H1 (cell line): ENCODE measurements at regions not wholly inside any gene's neighbourhood (a gene's known extent, or its start where the extent isn't known, plus 50 kb on each side); places are given as distances from the start of the nearest gene placed in this dataset.

ENCODE experiments used
- TBP ChIP-seq: IDR thresholded peaks from 2 replicates; pipeline ENCODE4 v1.6.1; 2011; ENCODE audit warnings: low read depth, low read length, improper control_type of control experiment
- TF ChIP-seq, protein P1 (sequence below), 3 experiments: IDR thresholded peaks; 1 replicate in 2 of 3; 2 replicates in 1 of 3; pipeline versions ENCODE4 v1.5.1 to v1.6.1; 2011; ENCODE audit warnings: low read length in 3 of 3, mild to moderate bottlenecking in 3 of 3, inconsistent platforms in 2 of 3, low read depth in 1 of 3, moderate library complexity in 1 of 3; ENCODE audit not compliant: insufficient read depth in 1 of 3; ENCODE audit errors: control extremely low read depth in 1 of 3

DNA sequence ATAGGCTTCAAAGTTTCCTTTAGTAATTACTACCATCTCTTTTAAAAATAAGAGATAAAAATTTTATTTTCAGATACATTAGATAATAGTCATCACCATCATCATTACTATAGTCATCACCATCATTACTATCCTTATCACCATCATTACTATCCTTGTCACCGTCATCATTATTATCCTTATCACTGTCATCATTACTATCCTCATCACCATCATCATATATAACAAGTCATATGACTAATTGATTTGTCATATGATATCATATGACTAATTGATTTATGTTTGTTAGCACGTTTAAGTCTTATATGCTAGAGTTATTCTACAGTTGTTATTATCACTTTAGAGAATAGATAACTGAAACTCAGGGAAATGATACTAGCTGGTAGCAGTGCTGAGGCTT, 382.1 kb upstream of the CDH18 start:
- TF ChIP-seq, protein P1, sequence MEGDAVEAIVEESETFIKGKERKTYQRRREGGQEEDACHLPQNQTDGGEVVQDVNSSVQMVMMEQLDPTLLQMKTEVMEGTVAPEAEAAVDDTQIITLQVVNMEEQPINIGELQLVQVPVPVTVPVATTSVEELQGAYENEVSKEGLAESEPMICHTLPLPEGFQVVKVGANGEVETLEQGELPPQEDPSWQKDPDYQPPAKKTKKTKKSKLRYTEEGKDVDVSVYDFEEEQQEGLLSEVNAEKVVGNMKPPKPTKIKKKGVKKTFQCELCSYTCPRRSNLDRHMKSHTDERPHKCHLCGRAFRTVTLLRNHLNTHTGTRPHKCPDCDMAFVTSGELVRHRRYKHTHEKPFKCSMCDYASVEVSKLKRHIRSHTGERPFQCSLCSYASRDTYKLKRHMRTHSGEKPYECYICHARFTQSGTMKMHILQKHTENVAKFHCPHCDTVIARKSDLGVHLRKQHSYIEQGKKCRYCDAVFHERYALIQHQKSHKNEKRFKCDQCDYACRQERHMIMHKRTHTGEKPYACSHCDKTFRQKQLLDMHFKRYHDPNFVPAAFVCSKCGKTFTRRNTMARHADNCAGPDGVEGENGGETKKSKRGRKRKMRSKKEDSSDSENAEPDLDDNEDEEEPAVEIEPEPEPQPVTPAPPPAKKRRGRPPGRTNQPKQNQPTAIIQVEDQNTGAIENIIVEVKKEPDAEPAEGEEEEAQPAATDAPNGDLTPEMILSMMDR (IDR thresholded peaks at IDR 0.05; ENCODE audit: control extremely low read depth in 1 of 3, insufficient read depth in 1 of 3, low read depth in 1 of 3, low read length in 3 of 3) = no peak
- no peak for TF ChIP-seq TBP
